ENCODE measurements at regions not wholly inside any gene's neighbourhood (a gene's known extent, or its start where the extent isn't known, plus 50 kb on each side); places are given as distances from the start of the nearest gene placed in this dataset.

- intact Hi-C loops (cut with micrococcal nuclease; ENCODE audit: unreplicated experiment) (no loop called here), in situ Hi-C loops (cut with HindIII; ENCODE audit: low pct_unique_long_range_greater_than_20kb, low sequenced_read_pairs) (no loop called here)
- no peaks in the 10 kb centered on the region for H3K27me3 ChIP-seq (ENCODE audit: control insufficient read depth, insufficient read depth, low read length)
- no peak for ATAC-seq
- POLR2A ChIA-PET, result no interaction called here
- no TSS peak for BruUV-seq (replicated peaks)
- no peaks in the 10 kb centered on the region for H3K36me3 ChIP-seq (ENCODE audit: control insufficient read depth, insufficient read depth, low read length)
- no peak overlapping the region for H3K27ac ChIP-seq (ENCODE audit: low read length)
- no peak overlapping the region for H3K4me3 ChIP-seq (ENCODE audit: low read depth in 2 of 2, low read length in 2 of 2)
- no peak for DNase-seq (ENCODE audit: low read depth, low spot score)
- H3K4me1 ChIP-seq (ENCODE audit: control insufficient read depth, insufficient read depth, low read length), result no peaks in the 10 kb centered on the region
- TF ChIP-seq REST (IDR thresholded peaks at IDR 0.05; ENCODE audit: insufficient read depth in 1 of 2, low read depth in 2 of 2, low read length in 1 of 2) (no peak), POLR2AphosphoS5 (IDR thresholded peaks at IDR 0.05; ENCODE audit: low read depth, low read length) (no peak), CTCF (IDR thresholded peaks at IDR 0.05) (no peak), TCF7L2 (IDR thresholded peaks at IDR 0.05; ENCODE audit: low read depth, low read length) (no peak), SIN3A (IDR thresholded peaks at IDR 0.05; ENCODE audit: borderline replicate concordance, insufficient read depth, low read depth, low read length) (no peak)
- CTCF ChIA-PET, result no interaction called here
- H3K9me3 ChIP-seq (ENCODE audit: control insufficient read depth, insufficient read depth, low read depth, low read length), result no peaks in the 10 kb centered on the region
Observed at GRCh38 chr15:87268675-87269074, 987.9 kb downstream of the NTRK3 start.

GRCh38 chr15:87267798-87268197 is 988.7 kb downstream of the NTRK3 start:
- ATAC-seq, result no peak
- ChIA-PET CTCF (no interaction called here), POLR2A (no interaction called here)
- intact Hi-C loops (cut with micrococcal nuclease; ENCODE audit: unreplicated experiment) (no loop called here), in situ Hi-C loops (cut with HindIII; ENCODE audit: low pct_unique_long_range_greater_than_20kb, low sequenced_read_pairs) (no loop called here)
- H3K4me3 ChIP-seq (ENCODE audit: low read depth in 2 of 2, low read length in 2 of 2), result no peak overlapping the region
- DNase-seq (ENCODE audit: low read depth, low spot score), result no peak
- TF ChIP-seq POLR2AphosphoS5 (IDR thresholded peaks at IDR 0.05; ENCODE audit: low read depth, low read length), result no peak
- no peak for TF ChIP-seq TCF7L2 (IDR thresholded peaks at IDR 0.05; ENCODE audit: low read depth, low read length)
- no peak for TF ChIP-seq REST (IDR thresholded peaks at IDR 0.05; ENCODE audit: insufficient read depth in 1 of 2, low read depth in 2 of 2, low read length in 1 of 2)
- TF ChIP-seq CTCF (IDR thresholded peaks at IDR 0.05), result no peak
- TF ChIP-seq SIN3A (IDR thresholded peaks at IDR 0.05; ENCODE audit: borderline replicate concordance, insufficient read depth, low read depth, low read length), result no peak
- H3K36me3 ChIP-seq (ENCODE audit: control insufficient read depth, insufficient read depth, low read length), result no peaks in the 10 kb centered on the region
- no peaks in the 10 kb centered on the region for H3K9me3 ChIP-seq (ENCODE audit: control insufficient read depth, insufficient read depth, low read depth, low read length)
- BruUV-seq (replicated peaks), result no TSS peak
- H3K27ac ChIP-seq (ENCODE audit: low read length), result no peak overlapping the region
- H3K27me3 ChIP-seq (ENCODE audit: control insufficient read depth, insufficient read depth, low read length), result no peaks in the 10 kb centered on the region
- no peaks in the 10 kb centered on the region for H3K4me1 ChIP-seq (ENCODE audit: control insufficient read depth, insufficient read depth, low read length)
